DND-41 (cell line): ENCODE measurements at regions not wholly inside any gene's neighbourhood (a gene's known extent, or its start where the extent isn't known, plus 50 kb on each side); places are given as distances from the start of the nearest gene placed in this dataset.
"Not testable (repeated sequence)": the region's sequence is repeated elsewhere in the genome, so short reads cannot be mapped to it uniquely, and the experiment has no call there.

Source experiments
- ATAC-seq: fragments of 200-7000 bp; cut with Tn5 transposase; 3 replicates; pipeline ENCODE4 v1.9.1; 2021; ENCODE audit warnings: low read depth; ENCODE audit not compliant: insufficient read depth
- DNase-seq: peaks from one replicate; pipeline ENCODE4 v3.0.0-alpha.2; 2020
- H2AFZ ChIP-seq: 2 replicates; pipeline ENCODE4 v1.6.0; 2012; ENCODE audit warnings: low read depth, low read length
- H3K27ac ChIP-seq: 2 replicates; pipeline ENCODE4 v1.5.1; 2012; ENCODE audit warnings: low read length, inconsistent platforms
- H3K27me3 ChIP-seq: fragments of 200-600 bp; sonication (generic); 2 replicates; pipeline ENCODE4 v1.6.0; 2012; ENCODE audit warnings: low read length, mild to moderate bottlenecking, inconsistent platforms; ENCODE audit not compliant: insufficient read depth, poor library complexity
- H3K36me3 ChIP-seq: 2 replicates; pipeline ENCODE4 v1.5.1; 2012; ENCODE audit warnings: low read length, inconsistent platforms; ENCODE audit not compliant: insufficient read depth
- H3K4me1 ChIP-seq: 2 replicates; pipeline ENCODE4 v1.5.1; 2012; ENCODE audit warnings: mild to moderate bottlenecking, low read length; ENCODE audit not compliant: insufficient read depth
- H3K4me2 ChIP-seq: 2 replicates; pipeline ENCODE4 v1.6.0; 2012; ENCODE audit warnings: mild to moderate bottlenecking, moderate library complexity, low read length, inconsistent platforms; ENCODE audit not compliant: insufficient read depth
- H3K4me3 ChIP-seq, 2 experiments: fragments of 200-600 bp in 1 of 2; shearing (Covaris generic) in 1 of 2; 2 replicates each; pipeline ENCODE4 v1.5.1; 2012 to 2016; ENCODE audit warnings: inconsistent platforms in 2 of 2, low read length in 2 of 2, mild to moderate bottlenecking in 2 of 2, low read depth in 1 of 2, moderate library complexity in 1 of 2
- H3K79me2 ChIP-seq: 2 replicates; pipeline ENCODE4 v1.6.0; 2012; ENCODE audit warnings: low read length, inconsistent platforms; ENCODE audit not compliant: insufficient read depth
- H3K9ac ChIP-seq: 2 replicates; pipeline ENCODE4 v1.6.0; 2012; ENCODE audit warnings: low read depth, mild to moderate bottlenecking, inconsistent platforms, low read length, moderate library complexity
- H3K9me3 ChIP-seq: 2 replicates; pipeline ENCODE4 v1.5.1; 2012; ENCODE audit warnings: low read length, moderate library complexity, mild to moderate bottlenecking, inconsistent platforms; ENCODE audit not compliant: insufficient read depth, severe bottlenecking
- H4K20me1 ChIP-seq: 2 replicates; pipeline ENCODE4 v1.6.0; 2012; ENCODE audit warnings: low read length; ENCODE audit not compliant: insufficient read depth
- CTCF ChIP-seq: IDR thresholded peaks from 2 replicates; pipeline ENCODE4 v1.5.1; 2012; ENCODE audit warnings: borderline replicate concordance, low read length, moderate library complexity, mild to moderate bottlenecking; ENCODE audit not compliant: poor library complexity, severe bottlenecking; ENCODE audit errors: extremely low read depth
- EZH2 ChIP-seq: IDR thresholded peaks from 3 replicates; pipeline ENCODE4 v1.6.1; 2012; ENCODE audit warnings: borderline replicate concordance, low read depth, mild to moderate bottlenecking, moderate library complexity, low read length, inconsistent platforms; ENCODE audit not compliant: severe bottlenecking

GRCh38 chr2:62320657-62321357, 124.9 kb downstream of the B3GNT2 start:
- TF ChIP-seq EZH2 (no peak), CTCF (no peak)
- H3K9ac ChIP-seq = no peak overlapping the region
- no peak for ATAC-seq
- no peak for DNase-seq
- H3K4me2 ChIP-seq = no peak overlapping the region
- no peak overlapping the region for H3K4me3 ChIP-seq
- no peaks in the 10 kb centered on the region for H3K4me1 ChIP-seq
- no peak overlapping the region for H3K27ac ChIP-seq
- no peaks in the 10 kb centered on the region for H4K20me1 ChIP-seq
- no peaks in the 10 kb centered on the region for H3K27me3 ChIP-seq
- H3K79me2 ChIP-seq = no peaks in the 10 kb centered on the region
- no peaks in the 10 kb centered on the region for H3K36me3 ChIP-seq
- H3K9me3 ChIP-seq = peaks cover 11% of the 10 kb centered on the region
- no peak overlapping the region for H2AFZ ChIP-seq

GRCh38 chr2:62320137-62320536, 124.2 kb downstream of the B3GNT2 start:
- H3K4me3 ChIP-seq, H3K27me3 ChIP-seq, H3K79me2 ChIP-seq, DNase-seq, ATAC-seq, H3K4me2 ChIP-seq, H3K27ac ChIP-seq, H3K9me3 ChIP-seq, H4K20me1 ChIP-seq, H3K36me3 ChIP-seq, H3K9ac ChIP-seq, H3K4me1 ChIP-seq, H2AFZ ChIP-seq: not testable (repeated sequence)

DNA sequence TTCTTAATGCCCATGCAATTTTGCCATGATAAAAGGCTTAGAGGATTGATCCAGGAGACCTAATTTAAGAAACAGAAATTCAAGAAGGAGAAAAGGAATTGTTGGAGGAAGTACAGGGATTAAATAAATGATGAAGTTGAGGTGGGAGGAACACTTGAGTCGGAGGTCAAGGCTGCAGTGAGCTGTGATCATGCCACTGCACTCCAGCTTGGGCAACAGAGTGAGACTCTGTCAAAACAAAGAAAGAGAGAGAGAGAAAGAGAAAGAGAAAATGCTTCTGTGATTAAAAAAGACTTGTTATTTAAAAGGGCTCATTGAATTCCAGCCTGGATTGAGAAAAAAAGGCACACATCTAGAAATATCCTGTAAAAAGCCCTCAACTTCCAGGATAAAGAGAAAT, 123.2 kb downstream of the B3GNT2 start:
- Histone ChIP-seq H3K27ac (no peak overlapping the region), H3K9ac (no peak overlapping the region), H3K9me3 (no peaks in the 10 kb centered on the region), H3K79me2 (no peaks in the 10 kb centered on the region), H2AFZ (no peak overlapping the region), H3K4me3 (no peak overlapping the region), H3K4me1 (no peaks in the 10 kb centered on the region), H3K4me2 (no peak overlapping the region), H3K36me3 (no peaks in the 10 kb centered on the region), H4K20me1 (no peaks in the 10 kb centered on the region), H3K27me3 (no peaks in the 10 kb centered on the region)
- DNase-seq (no peak), ATAC-seq (no peak)
- TF ChIP-seq CTCF (no peak), EZH2 (no peak)

DNA sequence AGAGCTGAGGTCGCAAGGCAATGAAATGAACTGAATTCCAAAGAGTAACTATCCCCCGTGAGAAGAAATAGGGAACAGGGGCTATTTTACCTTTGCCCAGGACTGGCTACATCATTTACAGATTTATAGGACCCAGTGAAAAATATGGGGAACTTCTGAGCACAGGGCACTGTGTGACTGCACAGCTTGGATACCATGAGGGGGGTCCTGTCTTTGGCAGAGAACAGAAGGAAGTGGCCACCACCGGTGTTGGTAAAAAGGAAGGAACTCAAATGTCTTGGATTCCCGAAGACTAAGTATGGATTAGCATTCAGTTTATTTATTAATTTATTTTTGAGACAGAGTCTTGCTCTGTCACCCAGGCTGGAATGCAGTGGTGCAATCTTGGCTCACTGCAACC, 119.6 kb downstream of the B3GNT2 start:
- TF ChIP-seq CTCF = no peak
- no peak for TF ChIP-seq EZH2
- no peaks in the 10 kb centered on the region for H3K36me3 ChIP-seq
- no peaks in the 10 kb centered on the region for H3K9me3 ChIP-seq
- DNase-seq = no peak
- H3K79me2 ChIP-seq = no peaks in the 10 kb centered on the region
- no peaks in the 10 kb centered on the region for H4K20me1 ChIP-seq
- no peak overlapping the region for H3K9ac ChIP-seq
- no peak for ATAC-seq
- no peaks in the 10 kb centered on the region for H3K27me3 ChIP-seq
- no peak overlapping the region for H3K27ac ChIP-seq
- no peak overlapping the region for H3K4me2 ChIP-seq
- H3K4me3 ChIP-seq = no peak overlapping the region
- H2AFZ ChIP-seq = no peak overlapping the region
- H3K4me1 ChIP-seq = 0 out of 2 replicates have a peak, but pooled peaks cover 6% of the 10 kb centered on the region
